Gastrocnemius medialis (tissue), 4 donors: ENCODE measurements at regions not wholly inside any gene's neighbourhood (a gene's known extent, or its start where the extent isn't known, plus 50 kb on each side); places are given as distances from the start of the nearest gene placed in this dataset.

ENCODE experiments used
- ATAC-seq, 2 donors: fragments of 150-250 bp; one replicate each; pipeline ENCODE4 v1.9.1; 2016
- DNase-seq, 2 donors: peaks; one replicate each; pipeline ENCODE4 v3.0.0-alpha.2; 2019
- H3K27ac ChIP-seq, 4 donors: fragments of 200-600 bp; sonication (generic); 1 replicate in 1 of 4; 2 replicates in 3 of 4; pipeline ENCODE4 v1.5.1; 2016 to 2018; ENCODE audit warnings: mild to moderate bottlenecking in 2 of 4, moderate library complexity in 1 of 4
- H3K27me3 ChIP-seq, 3 donors: fragments of 200-600 bp; sonication (generic) in 2 of 3; 1 replicate in 1 of 3; 2 replicates in 2 of 3; pipeline versions ENCODE4 v1.5.1 to v1.6.0; 2016 to 2019; ENCODE audit warnings: mild to moderate bottlenecking in 1 of 3, moderate library complexity in 1 of 3
- H3K36me3 ChIP-seq, 2 donors: fragments of 200-600 bp; sonication (generic) in 1 of 2; one replicate each; pipeline ENCODE4 v1.5.1; 2017 to 2018
- H3K4me1 ChIP-seq, 2 donors: fragments of 200-600 bp; sonication (generic) in 1 of 2; one replicate each; pipeline ENCODE4 v1.5.1; 2016 to 2017; ENCODE audit warnings: mild to moderate bottlenecking in 2 of 2
- H3K4me3 ChIP-seq, 4 donors: fragments of 200-600 bp; sonication (generic) in 3 of 4; 1 replicate in 1 of 4; 2 replicates in 3 of 4; pipeline ENCODE4 v1.5.1; 2016 to 2019; ENCODE audit warnings: mild to moderate bottlenecking in 2 of 4
- H3K9me3 ChIP-seq, 3 donors: fragments of 200-600 bp; sonication (generic) in 2 of 3; 1 replicate in 1 of 3; 2 replicates in 2 of 3; pipeline ENCODE4 v1.5.1; 2016 to 2019
- CTCF ChIP-seq, 5 experiments: fragments of 450-650 bp in 3 of 5; fragments of 200-600 bp in 2 of 5; sonication (generic) in 2 of 5; IDR thresholded peaks in 4 of 5; conservative IDR thresholded peaks in 1 of 5; 1 replicate in 4 of 5; 2 replicates in 1 of 5; pipeline ENCODE4 v1.5.1; 2016 to 2019; ENCODE audit warnings: antibody characterized with exemption in 5 of 5, mild to moderate bottlenecking in 3 of 5, moderate library complexity in 3 of 5
- POLR2A ChIP-seq, 2 donors: fragments of 450-650 bp; IDR thresholded peaks; one replicate each; pipeline ENCODE4 v1.6.1; 2017; ENCODE audit warnings: antibody characterized with exemption in 2 of 2, mild to moderate bottlenecking in 2 of 2, moderate library complexity in 2 of 2
- in situ Hi-C, 4 donors: fragments of 200-750 bp; cut with MboI; loops; one replicate each; pipeline versions ENCODE4 v1.15.0 to v1.8.0; 2017; ENCODE audit warnings: low sequenced_read_pairs in 4 of 4
- intact Hi-C: fragments of 100-400 bp; cut with DNase I; formaldehyde crosslinking; loops from one replicate; pipeline ENCODE4 v1.15.1; 2023; ENCODE audit warnings: low total_unique reads

DNA sequence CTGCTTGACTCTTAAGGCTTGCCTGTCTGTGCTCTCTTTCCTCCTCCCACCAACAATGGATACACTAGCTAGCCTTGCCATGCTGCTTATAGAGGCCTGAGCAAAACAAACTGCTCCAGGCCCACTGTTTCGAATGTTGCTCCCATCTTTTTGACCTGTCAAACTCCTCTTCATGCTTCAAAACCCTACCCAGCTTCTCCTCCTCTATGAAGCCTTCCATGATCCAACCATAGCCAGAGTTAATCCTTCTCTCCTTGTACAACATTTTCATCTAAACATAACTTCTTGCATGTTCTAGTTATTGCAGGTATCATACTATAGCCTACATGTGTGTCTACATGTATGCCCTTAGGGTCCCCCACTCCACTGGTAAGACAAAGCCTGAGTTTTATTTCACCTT lies 426.7 kb upstream of the MGMT start:
- no peak overlapping the region for H3K27ac ChIP-seq
- H3K27me3 ChIP-seq = peaks cover 0 to 10% (median under 1%) of the 10 kb centered on the region in 3 donors
- intact Hi-C loops (no loop called here), in situ Hi-C loops (loop anchor here in 3 of 4 donors (25.0 kb wide), 3 partner anchors 922 to 1072 kb away; partner anchors contain the start of genes C10orf143 (in 1 of the 3) and EBF3 (in 1 of the 3))
- no peaks in the 10 kb centered on the region for H3K36me3 ChIP-seq
- no peak for TF ChIP-seq POLR2A (IDR thresholded peaks at IDR 0.05)
- TF ChIP-seq CTCF (IDR thresholded peaks at IDR 0.05 in 4 of 5, conservative IDR thresholded peaks at IDR 0.05 in 1 of 5) = no peak
- no peaks in the 10 kb centered on the region for H3K4me1 ChIP-seq
- no peak for DNase-seq
- no peaks in the 10 kb centered on the region for H3K9me3 ChIP-seq
- no peak for ATAC-seq
- H3K4me3 ChIP-seq = no peak overlapping the region

- no peak overlapping the region for H3K27ac ChIP-seq
- H3K27me3 ChIP-seq = peaks cover 0 to 8% (median 5%) of the 10 kb centered on the region in 3 donors
- H3K4me1 ChIP-seq = no peaks in the 10 kb centered on the region
- H3K4me3 ChIP-seq = no peak overlapping the region
- in situ Hi-C loops = loop anchor here in 3 of 4 donors (25.0 kb wide), 3 partner anchors 920 to 1070 kb away; partner anchors contain the start of genes C10orf143 (in 1 of the 3) and EBF3 (in 1 of the 3)
- no peaks in the 10 kb centered on the region for H3K36me3 ChIP-seq
- DNase-seq (no peak), ATAC-seq (no peak)
- intact Hi-C loops = no loop called here
- no peaks in the 10 kb centered on the region for H3K9me3 ChIP-seq
- TF ChIP-seq CTCF (IDR thresholded peaks at IDR 0.05 in 4 of 5, conservative IDR thresholded peaks at IDR 0.05 in 1 of 5) (no peak), POLR2A (IDR thresholded peaks at IDR 0.05) (no peak)
Observed at GRCh38 chr10:129041916-129042315, 425.1 kb upstream of the MGMT start.

- no peak overlapping the region for H3K4me3 ChIP-seq
- intact Hi-C loops = no loop called here
- H3K4me1 ChIP-seq = no peaks in the 10 kb centered on the region
- TF ChIP-seq POLR2A (IDR thresholded peaks at IDR 0.05) = no peak
- no peak for TF ChIP-seq CTCF (IDR thresholded peaks at IDR 0.05 in 4 of 5, conservative IDR thresholded peaks at IDR 0.05 in 1 of 5)
- peaks cover 0 to 8% (median 3%) of the 10 kb centered on the region in 3 donors for H3K27me3 ChIP-seq
- ATAC-seq (no peak), DNase-seq (no peak)
- H3K27ac ChIP-seq = no peak overlapping the region
- H3K36me3 ChIP-seq = no peaks in the 10 kb centered on the region
- H3K9me3 ChIP-seq = no peaks in the 10 kb centered on the region
- in situ Hi-C loops = loop anchor here in 3 of 4 donors (25.0 kb wide), 3 partner anchors 919 to 1069 kb away; partner anchors contain the start of genes C10orf143 (in 1 of the 3) and EBF3 (in 1 of the 3)
Observed at GRCh38 chr10:129042776-129043595, 424.1 kb upstream of the MGMT start.

DNA sequence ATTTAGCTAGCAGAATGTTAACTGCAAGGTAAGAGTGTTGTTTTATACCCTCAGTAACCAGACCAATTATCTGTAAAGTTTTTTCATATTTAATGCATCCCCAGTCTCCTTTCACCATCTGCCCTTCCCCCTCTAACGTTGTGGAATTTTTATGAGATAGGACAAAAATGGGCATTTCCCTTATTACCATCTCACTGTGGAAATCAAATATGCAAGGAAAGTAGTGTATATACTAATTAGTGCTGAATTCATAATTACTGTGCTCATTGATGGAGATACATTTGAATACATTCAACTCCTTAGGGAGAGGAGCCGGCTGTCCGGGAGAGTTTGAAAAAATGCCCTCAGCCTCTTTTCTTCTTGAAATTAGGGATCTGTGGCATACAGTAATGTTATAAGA lies 423.4 kb upstream of the MGMT start:
- Histone ChIP-seq H3K9me3 (no peaks in the 10 kb centered on the region), H3K27ac (no peak overlapping the region), H3K27me3 (peaks cover 0 to 8% (median 3%) of the 10 kb centered on the region in 3 donors), H3K36me3 (no peaks in the 10 kb centered on the region), H3K4me1 (no peaks in the 10 kb centered on the region), H3K4me3 (no peak overlapping the region)
- no peak for ATAC-seq
- no peak for DNase-seq
- intact Hi-C loops (no loop called here), in situ Hi-C loops (loop anchor here in 3 of 4 donors (25.0 kb wide), 3 partner anchors 919 to 1069 kb away; partner anchors contain the start of genes C10orf143 (in 1 of the 3) and EBF3 (in 1 of the 3))
- TF ChIP-seq CTCF (IDR thresholded peaks at IDR 0.05 in 4 of 5, conservative IDR thresholded peaks at IDR 0.05 in 1 of 5) (no peak), POLR2A (IDR thresholded peaks at IDR 0.05) (no peak)
